ENCODE measurements at regions not wholly inside any gene's neighbourhood (a gene's known extent, or its start where the extent isn't known, plus 50 kb on each side); places are given as distances from the start of the nearest gene placed in this dataset.
A peak's percentile ranks its signal among the peaks of the same experiment; 100 is the strongest.

DNA sequence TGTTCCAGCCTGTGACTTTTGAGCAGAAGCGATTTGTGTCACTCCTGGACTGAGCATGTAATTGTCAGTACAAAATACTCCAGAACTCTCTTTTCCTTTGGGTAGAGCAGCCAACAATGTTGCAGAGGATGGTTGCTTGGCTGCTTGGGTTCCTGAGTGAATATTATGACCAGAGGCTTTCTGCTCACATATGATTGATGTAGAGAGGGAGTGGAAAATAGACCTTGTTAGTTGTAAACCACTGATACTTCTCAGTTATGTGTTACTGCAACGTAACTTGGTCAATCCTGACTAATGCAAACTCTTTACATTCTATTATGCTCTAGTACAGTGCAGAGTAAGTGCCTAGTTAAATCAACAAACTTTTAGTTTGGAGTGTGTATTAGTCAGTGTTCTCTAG is 322.6 kb upstream of the KCNH8 start:
- Histone ChIP-seq H3K27ac (ENCODE audit: control insufficient read depth, insufficient read depth, low read length) (no peak overlapping the region), H3K4me1 (ENCODE audit: control insufficient read depth, extremely low read depth, insufficient read depth, low read length) (no peaks in the 10 kb centered on the region), H4K20me1 (ENCODE audit: control insufficient read depth, extremely low read depth, insufficient read depth, low read length) (no peaks in the 10 kb centered on the region), H3K4me2 (ENCODE audit: control insufficient read depth, extremely low read depth, insufficient read depth, low read depth, low read length) (no peak overlapping the region), H2AFZ (ENCODE audit: control insufficient read depth, low read length) (no peak overlapping the region), H3K36me3 (ENCODE audit: control insufficient read depth in 2 of 2, extremely low read depth in 1 of 2, insufficient read depth in 2 of 2, low read length in 2 of 2) (no peaks in the 10 kb centered on the region), H3K27me3 (ENCODE audit: control insufficient read depth, extremely low read depth, insufficient read depth, low read length) (no peaks in the 10 kb centered on the region), H3K9me1 (ENCODE audit: control insufficient read depth, extremely low read depth, insufficient read depth, low read length) (no peaks in the 10 kb centered on the region), H3K9ac (ENCODE audit: control insufficient read depth, extremely low read depth, insufficient read depth, low read length) (no peak overlapping the region), H3K9me3 (ENCODE audit: control insufficient read depth, low read depth, low read length) (no peaks in the 10 kb centered on the region), H3K79me2 (ENCODE audit: control insufficient read depth, insufficient read depth, low read length) (no peaks in the 10 kb centered on the region), H3K4me3 (ENCODE audit: control insufficient read depth in 2 of 3, extremely low read depth in 1 of 3, insufficient read depth in 2 of 3, low read depth in 1 of 3, low read length in 3 of 3) (no peak overlapping the region)
- DNase-seq (ENCODE audit: low read depth, low spot score) (no peak), FAIRE-seq (peak; percentile 5)
- TF ChIP-seq EZH2 (IDR thresholded peaks at IDR 0.05; ENCODE audit: low read length), result no peak
- TF ChIP-seq, protein P1, sequence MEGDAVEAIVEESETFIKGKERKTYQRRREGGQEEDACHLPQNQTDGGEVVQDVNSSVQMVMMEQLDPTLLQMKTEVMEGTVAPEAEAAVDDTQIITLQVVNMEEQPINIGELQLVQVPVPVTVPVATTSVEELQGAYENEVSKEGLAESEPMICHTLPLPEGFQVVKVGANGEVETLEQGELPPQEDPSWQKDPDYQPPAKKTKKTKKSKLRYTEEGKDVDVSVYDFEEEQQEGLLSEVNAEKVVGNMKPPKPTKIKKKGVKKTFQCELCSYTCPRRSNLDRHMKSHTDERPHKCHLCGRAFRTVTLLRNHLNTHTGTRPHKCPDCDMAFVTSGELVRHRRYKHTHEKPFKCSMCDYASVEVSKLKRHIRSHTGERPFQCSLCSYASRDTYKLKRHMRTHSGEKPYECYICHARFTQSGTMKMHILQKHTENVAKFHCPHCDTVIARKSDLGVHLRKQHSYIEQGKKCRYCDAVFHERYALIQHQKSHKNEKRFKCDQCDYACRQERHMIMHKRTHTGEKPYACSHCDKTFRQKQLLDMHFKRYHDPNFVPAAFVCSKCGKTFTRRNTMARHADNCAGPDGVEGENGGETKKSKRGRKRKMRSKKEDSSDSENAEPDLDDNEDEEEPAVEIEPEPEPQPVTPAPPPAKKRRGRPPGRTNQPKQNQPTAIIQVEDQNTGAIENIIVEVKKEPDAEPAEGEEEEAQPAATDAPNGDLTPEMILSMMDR (optimal IDR thresholded peaks at IDR 0.05 in 1 of 3, IDR thresholded peaks at IDR 0.05 in 1 of 3, conservative IDR thresholded peaks at IDR 0.05 in 1 of 3; ENCODE audit: extremely low read depth in 1 of 3, insufficient read depth in 2 of 3, low read length in 3 of 3), result no peak
- dilution Hi-C loops (cut with MboI; ENCODE audit: extremely low pct_ligation_motif_present, low sequenced_read_pairs), result no loop called here

GRCh38 chr3:18813300-18813699 is 335.0 kb upstream of the KCNH8 start:
- no peak overlapping the region for H3K4me2 ChIP-seq (ENCODE audit: control insufficient read depth, extremely low read depth, insufficient read depth, low read depth, low read length)
- FAIRE-seq (no peak), DNase-seq (ENCODE audit: low read depth, low spot score) (no peak)
- TF ChIP-seq, protein P1 (optimal IDR thresholded peaks at IDR 0.05 in 1 of 3, IDR thresholded peaks at IDR 0.05 in 1 of 3, conservative IDR thresholded peaks at IDR 0.05 in 1 of 3; ENCODE audit: extremely low read depth in 1 of 3, insufficient read depth in 2 of 3, low read length in 3 of 3), result no peak
- TF ChIP-seq EZH2 (IDR thresholded peaks at IDR 0.05; ENCODE audit: low read length), result no peak
- no peaks in the 10 kb centered on the region for H4K20me1 ChIP-seq (ENCODE audit: control insufficient read depth, extremely low read depth, insufficient read depth, low read length)
- no peak overlapping the region for H3K4me3 ChIP-seq (ENCODE audit: control insufficient read depth in 2 of 3, extremely low read depth in 1 of 3, insufficient read depth in 2 of 3, low read depth in 1 of 3, low read length in 3 of 3)
- H3K79me2 ChIP-seq (ENCODE audit: control insufficient read depth, insufficient read depth, low read length), result no peaks in the 10 kb centered on the region
- dilution Hi-C loops (cut with MboI; ENCODE audit: extremely low pct_ligation_motif_present, low sequenced_read_pairs), result no loop called here
- H2AFZ ChIP-seq (ENCODE audit: control insufficient read depth, low read length), result no peak overlapping the region
- no peaks in the 10 kb centered on the region for H3K9me3 ChIP-seq (ENCODE audit: control insufficient read depth, low read depth, low read length)
- H3K4me1 ChIP-seq (ENCODE audit: control insufficient read depth, extremely low read depth, insufficient read depth, low read length), result no peaks in the 10 kb centered on the region
- no peak overlapping the region for H3K9ac ChIP-seq (ENCODE audit: control insufficient read depth, extremely low read depth, insufficient read depth, low read length)
- H3K9me1 ChIP-seq (ENCODE audit: control insufficient read depth, extremely low read depth, insufficient read depth, low read length), result no peaks in the 10 kb centered on the region
- no peak overlapping the region for H3K27ac ChIP-seq (ENCODE audit: control insufficient read depth, insufficient read depth, low read length)
- H3K27me3 ChIP-seq (ENCODE audit: control insufficient read depth, extremely low read depth, insufficient read depth, low read length), result no peaks in the 10 kb centered on the region
- H3K36me3 ChIP-seq (ENCODE audit: control insufficient read depth in 2 of 2, extremely low read depth in 1 of 2, insufficient read depth in 2 of 2, low read length in 2 of 2), result no peaks in the 10 kb centered on the region

All from keratinocyte (primary cell).